ENCODE measurements at regions not wholly inside any gene's neighbourhood (a gene's known extent, or its start where the extent isn't known, plus 50 kb on each side); places are given as distances from the start of the nearest gene placed in this dataset.
A peak's percentile ranks its signal among the peaks of the same experiment; 100 is the strongest.

GRCh38 chrX:104324461-104325212, 69.9 kb upstream of the ESX1 start:
- in situ Hi-C loops (cut with HindIII; ENCODE audit: low pct_unique_long_range_greater_than_20kb, low sequenced_read_pairs): no loop called here
- no peak for DNase-seq (ENCODE audit: low read depth, low spot score)

DNA sequence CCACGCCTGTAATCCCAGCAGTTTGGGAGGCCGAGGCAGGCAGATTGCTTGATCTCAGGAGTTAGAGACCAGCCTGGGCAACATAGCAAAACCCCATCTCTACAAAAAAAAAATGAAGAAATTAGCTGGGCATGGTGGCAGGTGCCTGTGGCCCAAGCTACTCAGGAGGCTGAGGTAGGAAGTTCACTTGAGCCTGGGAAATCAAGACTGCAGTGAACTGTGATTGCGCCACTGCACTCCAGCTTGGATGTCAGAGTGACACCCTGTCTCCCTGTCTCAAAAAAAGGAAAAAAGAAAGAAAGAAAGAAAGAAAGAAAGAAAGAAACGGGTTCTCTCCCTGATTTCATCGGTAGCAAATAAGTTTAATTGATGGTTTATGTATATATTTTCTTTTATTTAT, 64.6 kb upstream of the ESX1 start:
- in situ Hi-C loops (cut with HindIII; ENCODE audit: low pct_unique_long_range_greater_than_20kb, low sequenced_read_pairs): no loop called here
- DNase-seq (ENCODE audit: low read depth, low spot score): no peak

DNA sequence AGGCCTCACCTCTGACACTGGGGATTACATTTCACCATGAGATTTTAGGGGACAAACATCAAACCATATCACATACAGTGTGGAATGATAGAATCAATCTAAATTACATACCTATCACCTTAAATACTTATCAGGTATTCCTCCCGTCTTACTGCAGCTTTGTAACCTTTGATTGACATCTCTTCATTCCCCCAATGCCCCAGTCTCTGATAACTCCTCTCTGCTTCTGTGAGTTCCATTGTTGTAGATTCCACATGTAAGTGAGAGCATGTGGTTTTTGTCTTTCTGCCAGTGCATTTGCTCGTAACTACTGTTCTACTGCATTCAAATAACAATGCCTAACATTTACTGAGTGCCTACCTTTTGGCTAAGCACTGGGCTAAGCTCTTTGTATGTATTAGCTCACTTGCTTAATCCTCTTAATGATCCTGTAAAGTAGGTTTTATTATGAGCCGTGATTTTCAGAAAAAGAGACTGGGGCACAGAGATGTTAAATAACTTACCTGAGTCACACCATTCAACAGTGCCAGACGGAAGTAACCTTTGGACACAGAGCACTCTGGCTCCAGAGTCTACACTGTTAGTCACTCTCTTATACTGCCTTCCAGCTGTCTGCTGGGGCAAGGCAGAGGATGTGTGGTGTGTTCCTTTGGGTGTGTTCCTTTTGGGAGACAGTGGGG, 63.7 kb upstream of the ESX1 start:
- DNase-seq (ENCODE audit: low read depth, low spot score): no peak
- in situ Hi-C loops (cut with HindIII; ENCODE audit: low pct_unique_long_range_greater_than_20kb, low sequenced_read_pairs): no loop called here

DNA sequence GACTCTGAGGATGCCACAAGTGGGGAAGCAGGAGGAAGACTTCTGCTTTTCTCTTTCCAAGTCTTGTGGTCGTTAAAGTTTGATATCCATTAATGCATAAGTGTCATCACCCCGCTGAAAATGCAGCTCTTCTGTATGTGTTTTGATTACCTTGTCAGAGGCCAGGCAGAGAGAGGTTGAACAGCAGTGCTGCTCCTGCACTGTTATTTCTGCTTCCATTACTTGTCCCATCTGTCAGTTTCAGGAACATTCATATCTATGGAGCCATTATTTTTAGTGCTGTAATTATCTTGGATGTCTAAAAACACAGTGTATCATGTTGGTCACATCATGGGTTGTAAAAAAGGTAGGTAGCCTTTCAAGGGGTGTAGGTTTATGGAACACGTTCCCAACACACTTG, 62.0 kb upstream of the ESX1 start:
- in situ Hi-C loops (cut with HindIII; ENCODE audit: low pct_unique_long_range_greater_than_20kb, low sequenced_read_pairs): no loop called here
- DNase-seq (ENCODE audit: low read depth, low spot score): no peak

GRCh38 chrX:104315555-104315954, 60.8 kb upstream of the ESX1 start:
- in situ Hi-C loops (cut with HindIII; ENCODE audit: low pct_unique_long_range_greater_than_20kb, low sequenced_read_pairs): no loop called here
- DNase-seq (ENCODE audit: low read depth, low spot score): no peak

DNA sequence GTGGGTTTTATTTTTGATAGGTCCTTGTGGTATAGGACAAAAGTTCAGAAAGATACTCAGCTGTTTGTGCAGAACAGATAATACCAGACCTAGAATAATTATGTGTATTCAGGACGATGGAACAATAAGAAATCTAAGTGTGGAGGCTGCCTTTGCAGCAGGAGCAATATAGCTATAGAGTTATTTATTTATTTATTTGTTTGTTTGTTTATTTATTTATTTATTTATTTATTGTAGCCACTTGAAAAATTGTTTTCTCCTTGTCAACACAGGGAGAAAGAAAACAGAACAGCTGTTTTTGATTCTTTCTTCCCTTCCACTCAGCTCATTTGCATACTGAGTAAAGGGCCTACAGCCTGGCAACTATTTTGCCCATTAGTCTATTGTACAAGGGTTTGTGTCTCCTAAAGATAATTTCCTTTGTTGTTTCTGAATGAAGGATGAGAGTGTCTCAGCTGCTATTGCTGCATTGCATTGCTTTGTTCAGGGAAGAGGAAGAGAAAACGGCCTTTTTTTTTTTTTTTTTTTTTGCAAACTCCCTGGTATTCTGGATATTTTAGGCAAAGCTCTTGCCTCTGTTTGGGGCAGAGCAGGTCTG, 56.0 kb upstream of the ESX1 start:
- DNase-seq (ENCODE audit: low read depth, low spot score): no peak
- in situ Hi-C loops (cut with HindIII; ENCODE audit: low pct_unique_long_range_greater_than_20kb, low sequenced_read_pairs): no loop called here

GRCh38 chrX:104310090-104310489, 55.4 kb upstream of the ESX1 start:
- peak; percentile 25 for DNase-seq (ENCODE audit: low read depth, low spot score)
- in situ Hi-C loops (cut with HindIII; ENCODE audit: low pct_unique_long_range_greater_than_20kb, low sequenced_read_pairs): no loop called here

DNA sequence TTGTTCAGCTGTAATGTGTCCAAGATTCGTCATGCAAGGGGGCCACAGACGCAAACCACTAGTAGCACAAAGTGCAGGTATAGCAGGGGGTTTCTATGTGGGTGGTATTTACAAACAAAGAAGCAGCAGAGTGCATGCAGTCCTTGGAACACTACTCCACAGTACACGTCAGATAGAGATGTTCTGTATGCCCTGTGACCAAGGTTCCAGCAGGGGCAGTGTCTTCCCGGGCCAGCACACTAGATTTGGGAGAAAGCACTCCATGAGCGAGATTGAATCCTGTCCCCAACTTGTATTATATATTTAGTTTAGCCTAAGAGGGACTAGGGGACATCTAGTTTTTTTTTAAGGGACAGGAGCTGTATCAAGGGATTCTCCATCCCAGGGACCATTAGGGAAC, 54.4 kb upstream of the ESX1 start:
- DNase-seq (ENCODE audit: low read depth, low spot score): peak; percentile 12
- in situ Hi-C loops (cut with HindIII; ENCODE audit: low pct_unique_long_range_greater_than_20kb, low sequenced_read_pairs): no loop called here

GRCh38 chrX:104307341-104307740, 52.6 kb upstream of the ESX1 start:
- in situ Hi-C loops (cut with HindIII; ENCODE audit: low pct_unique_long_range_greater_than_20kb, low sequenced_read_pairs): no loop called here
- DNase-seq (ENCODE audit: low read depth, low spot score): no peak

GRCh38 chrX:104306180-104306579, 51.4 kb upstream of the ESX1 start:
- no peak for DNase-seq (ENCODE audit: low read depth, low spot score)
- in situ Hi-C loops (cut with HindIII; ENCODE audit: low pct_unique_long_range_greater_than_20kb, low sequenced_read_pairs): no loop called here
